HepG2 (cell line): ENCODE measurements at regions not wholly inside any gene's neighbourhood (a gene's known extent, or its start where the extent isn't known, plus 50 kb on each side); places are given as distances from the start of the nearest gene placed in this dataset.

Experiments
- CENPT ChIP-seq: sonication (generic); formaldehyde crosslinking; IDR thresholded peaks from 2 replicates; pipeline ENCODE4 v1.8.0; 2022; ENCODE audit warnings: low read depth, mild to moderate bottlenecking, moderate library complexity, missing genetic modification reagents
- CTCF ChIP-seq: sonication (generic); formaldehyde crosslinking; IDR thresholded peaks from 2 replicates; pipeline ENCODE4 v1.5.0; 2020; ENCODE audit warnings: mild to moderate bottlenecking, missing genetic modification reagents, moderate library complexity
- EZH2 ChIP-seq: conservative IDR thresholded peaks from 2 replicates; pipeline ENCODE4 v1.6.1; 2012; ENCODE audit warnings: mild to moderate bottlenecking, low read depth, low read length, moderate library complexity
- MTF2 ChIP-seq: sonication (generic); formaldehyde crosslinking; IDR thresholded peaks from 2 replicates; pipeline ENCODE4 v1.5.0; 2020; ENCODE audit warnings: missing genetic modification reagents, borderline replicate concordance
- MXI1 ChIP-seq: IDR thresholded peaks from 3 replicates; pipeline ENCODE4 v1.6.1; 2012; ENCODE audit warnings: low read depth, low read length, inconsistent platforms, borderline replicate concordance
- NR2F1 ChIP-seq, 2 experiments: fragments of 450-650 bp in 1 of 2; formaldehyde crosslinking in 1 of 2; IDR thresholded peaks; 2 replicates each; pipeline versions ENCODE4 v1.5.0 to v1.6.1; 2016 to 2020; ENCODE audit warnings: mild to moderate bottlenecking in 1 of 2, missing compliant biosample characterization in 1 of 2, missing genetic modification reagents in 1 of 2, moderate library complexity in 1 of 2
- TEAD3 ChIP-seq: optimal IDR thresholded peaks from 2 replicates; pipeline ENCODE3; 2016; ENCODE audit warnings: borderline replicate concordance
- ZNF143 ChIP-seq: sonication (generic); formaldehyde crosslinking; IDR thresholded peaks from 2 replicates; pipeline ENCODE4 v1.4.0; 2020; ENCODE audit warnings: missing genetic modification reagents
- ZNF263 ChIP-seq: sonication (generic); formaldehyde crosslinking; IDR thresholded peaks from 2 replicates; pipeline ENCODE4 v1.4.0; 2020; ENCODE audit warnings: missing genetic modification reagents
- ZSCAN21 ChIP-seq: sonication (generic); formaldehyde crosslinking; IDR thresholded peaks from 2 replicates; pipeline ENCODE4 v1.8.0; 2022; ENCODE audit warnings: mild to moderate bottlenecking, missing genetic modification reagents, moderate library complexity, borderline replicate concordance
- TF ChIP-seq, protein P1 (sequence below), 2 experiments: IDR thresholded peaks; 2 replicates each; pipeline ENCODE4 v1.6.1; 2011 to 2012; ENCODE audit warnings: low read length in 2 of 2, borderline replicate concordance in 1 of 2, low read depth in 1 of 2, mild to moderate bottlenecking in 1 of 2, moderate library complexity in 1 of 2
- TF ChIP-seq, protein P2 (sequence below): sonication (generic); formaldehyde crosslinking; IDR thresholded peaks from 2 replicates; pipeline ENCODE4 v1.4.0; 2020; ENCODE audit warnings: mild to moderate bottlenecking, missing genetic modification reagents, borderline replicate concordance

GRCh38 chr21:19608101-19608621 lies 1204.6 kb upstream of the TMPRSS15 start:
- TF ChIP-seq ZSCAN21 (CRISPR knock-in tag) (no peak), NR2F1 (CRISPR knock-in tag; IDR thresholded peaks at IDR 0.05) (no peak), CTCF (CRISPR knock-in tag) (no peak), TEAD3 (CRISPR knock-in tag) (no peak), MTF2 (CRISPR knock-in tag) (no peak), MXI1 (no peak), ZNF143 (CRISPR knock-in tag) (no peak), ZNF263 (CRISPR knock-in tag) (no peak), EZH2 (no peak), CENPT (CRISPR knock-in tag) (no peak)
- TF ChIP-seq, protein P1, sequence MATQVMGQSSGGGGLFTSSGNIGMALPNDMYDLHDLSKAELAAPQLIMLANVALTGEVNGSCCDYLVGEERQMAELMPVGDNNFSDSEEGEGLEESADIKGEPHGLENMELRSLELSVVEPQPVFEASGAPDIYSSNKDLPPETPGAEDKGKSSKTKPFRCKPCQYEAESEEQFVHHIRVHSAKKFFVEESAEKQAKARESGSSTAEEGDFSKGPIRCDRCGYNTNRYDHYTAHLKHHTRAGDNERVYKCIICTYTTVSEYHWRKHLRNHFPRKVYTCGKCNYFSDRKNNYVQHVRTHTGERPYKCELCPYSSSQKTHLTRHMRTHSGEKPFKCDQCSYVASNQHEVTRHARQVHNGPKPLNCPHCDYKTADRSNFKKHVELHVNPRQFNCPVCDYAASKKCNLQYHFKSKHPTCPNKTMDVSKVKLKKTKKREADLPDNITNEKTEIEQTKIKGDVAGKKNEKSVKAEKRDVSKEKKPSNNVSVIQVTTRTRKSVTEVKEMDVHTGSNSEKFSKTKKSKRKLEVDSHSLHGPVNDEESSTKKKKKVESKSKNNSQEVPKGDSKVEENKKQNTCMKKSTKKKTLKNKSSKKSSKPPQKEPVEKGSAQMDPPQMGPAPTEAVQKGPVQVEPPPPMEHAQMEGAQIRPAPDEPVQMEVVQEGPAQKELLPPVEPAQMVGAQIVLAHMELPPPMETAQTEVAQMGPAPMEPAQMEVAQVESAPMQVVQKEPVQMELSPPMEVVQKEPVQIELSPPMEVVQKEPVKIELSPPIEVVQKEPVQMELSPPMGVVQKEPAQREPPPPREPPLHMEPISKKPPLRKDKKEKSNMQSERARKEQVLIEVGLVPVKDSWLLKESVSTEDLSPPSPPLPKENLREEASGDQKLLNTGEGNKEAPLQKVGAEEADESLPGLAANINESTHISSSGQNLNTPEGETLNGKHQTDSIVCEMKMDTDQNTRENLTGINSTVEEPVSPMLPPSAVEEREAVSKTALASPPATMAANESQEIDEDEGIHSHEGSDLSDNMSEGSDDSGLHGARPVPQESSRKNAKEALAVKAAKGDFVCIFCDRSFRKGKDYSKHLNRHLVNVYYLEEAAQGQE (IDR thresholded peaks at IDR 0.05; ENCODE audit: borderline replicate concordance in 1 of 2, low read depth in 1 of 2, low read length in 2 of 2), result no peak
- TF ChIP-seq, protein P2, sequence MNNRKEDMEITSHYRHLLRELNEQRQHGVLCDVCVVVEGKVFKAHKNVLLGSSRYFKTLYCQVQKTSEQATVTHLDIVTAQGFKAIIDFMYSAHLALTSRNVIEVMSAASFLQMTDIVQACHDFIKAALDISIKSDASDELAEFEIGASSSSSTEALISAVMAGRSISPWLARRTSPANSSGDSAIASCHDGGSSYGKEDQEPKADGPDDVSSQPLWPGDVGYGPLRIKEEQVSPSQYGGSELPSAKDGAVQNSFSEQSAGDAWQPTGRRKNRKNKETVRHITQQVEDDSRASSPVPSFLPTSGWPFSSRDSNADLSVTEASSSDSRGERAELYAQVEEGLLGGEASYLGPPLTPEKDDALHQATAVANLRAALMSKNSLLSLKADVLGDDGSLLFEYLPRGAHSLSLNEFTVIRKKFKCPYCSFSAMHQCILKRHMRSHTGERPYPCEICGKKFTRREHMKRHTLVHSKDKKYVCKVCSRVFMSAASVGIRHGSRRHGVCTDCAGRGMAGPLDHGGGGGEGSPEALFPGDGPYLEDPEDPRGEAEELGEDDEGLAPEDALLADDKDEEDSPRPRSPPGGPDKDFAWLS (CRISPR knock-in tag), result no peak
